ENCODE measurements at regions not wholly inside any gene's neighbourhood (a gene's known extent, or its start where the extent isn't known, plus 50 kb on each side); places are given as distances from the start of the nearest gene placed in this dataset.
A peak's percentile ranks its signal among the peaks of the same experiment; 100 is the strongest.

GRCh38 chr4:147094238-147094637, 148.6 kb upstream of the TTC29 start:
- TF ChIP-seq, protein P1, sequence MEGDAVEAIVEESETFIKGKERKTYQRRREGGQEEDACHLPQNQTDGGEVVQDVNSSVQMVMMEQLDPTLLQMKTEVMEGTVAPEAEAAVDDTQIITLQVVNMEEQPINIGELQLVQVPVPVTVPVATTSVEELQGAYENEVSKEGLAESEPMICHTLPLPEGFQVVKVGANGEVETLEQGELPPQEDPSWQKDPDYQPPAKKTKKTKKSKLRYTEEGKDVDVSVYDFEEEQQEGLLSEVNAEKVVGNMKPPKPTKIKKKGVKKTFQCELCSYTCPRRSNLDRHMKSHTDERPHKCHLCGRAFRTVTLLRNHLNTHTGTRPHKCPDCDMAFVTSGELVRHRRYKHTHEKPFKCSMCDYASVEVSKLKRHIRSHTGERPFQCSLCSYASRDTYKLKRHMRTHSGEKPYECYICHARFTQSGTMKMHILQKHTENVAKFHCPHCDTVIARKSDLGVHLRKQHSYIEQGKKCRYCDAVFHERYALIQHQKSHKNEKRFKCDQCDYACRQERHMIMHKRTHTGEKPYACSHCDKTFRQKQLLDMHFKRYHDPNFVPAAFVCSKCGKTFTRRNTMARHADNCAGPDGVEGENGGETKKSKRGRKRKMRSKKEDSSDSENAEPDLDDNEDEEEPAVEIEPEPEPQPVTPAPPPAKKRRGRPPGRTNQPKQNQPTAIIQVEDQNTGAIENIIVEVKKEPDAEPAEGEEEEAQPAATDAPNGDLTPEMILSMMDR (IDR thresholded peaks at IDR 0.05; ENCODE audit: low read depth, low read length): peak; percentile 53
- Histone ChIP-seq H3K27ac (no peak overlapping the region), H3K27me3 (ENCODE audit: insufficient read depth, low read depth, severe bottlenecking) (no peaks in the 10 kb centered on the region), H3K4me3 (ENCODE audit: low read depth, low read length) (no peak overlapping the region), H3K36me3 (no peaks in the 10 kb centered on the region), H3K9me3 (ENCODE audit: severe bottlenecking) (no peaks in the 10 kb centered on the region)
- peak; percentile 29 for DNase-seq

GRCh38 chr4:147096667-147097604, 151.3 kb upstream of the TTC29 start:
- Histone ChIP-seq H3K27me3 (ENCODE audit: insufficient read depth, low read depth, severe bottlenecking) (no peaks in the 10 kb centered on the region), H3K27ac (no peak overlapping the region), H3K9me3 (ENCODE audit: severe bottlenecking) (no peaks in the 10 kb centered on the region), H3K36me3 (no peaks in the 10 kb centered on the region), H3K4me3 (ENCODE audit: low read depth, low read length) (no peak overlapping the region)
- DNase-seq: no peak
- TF ChIP-seq, protein P1 (IDR thresholded peaks at IDR 0.05; ENCODE audit: low read depth, low read length): peak; percentile 29; the same call in 1 of the 2 replicates

- Histone ChIP-seq H3K27ac (no peak overlapping the region), H3K9me3 (ENCODE audit: severe bottlenecking) (no peaks in the 10 kb centered on the region), H3K4me3 (ENCODE audit: low read depth, low read length) (no peak overlapping the region), H3K27me3 (ENCODE audit: insufficient read depth, low read depth, severe bottlenecking) (no peaks in the 10 kb centered on the region), H3K36me3 (no peaks in the 10 kb centered on the region)
- no peak for DNase-seq
- TF ChIP-seq, protein P1 (IDR thresholded peaks at IDR 0.05; ENCODE audit: low read depth, low read length): no peak
These were observed 156.0 kb upstream of the TTC29 start for GRCh38 chr4:147101678-147102077.

DNA sequence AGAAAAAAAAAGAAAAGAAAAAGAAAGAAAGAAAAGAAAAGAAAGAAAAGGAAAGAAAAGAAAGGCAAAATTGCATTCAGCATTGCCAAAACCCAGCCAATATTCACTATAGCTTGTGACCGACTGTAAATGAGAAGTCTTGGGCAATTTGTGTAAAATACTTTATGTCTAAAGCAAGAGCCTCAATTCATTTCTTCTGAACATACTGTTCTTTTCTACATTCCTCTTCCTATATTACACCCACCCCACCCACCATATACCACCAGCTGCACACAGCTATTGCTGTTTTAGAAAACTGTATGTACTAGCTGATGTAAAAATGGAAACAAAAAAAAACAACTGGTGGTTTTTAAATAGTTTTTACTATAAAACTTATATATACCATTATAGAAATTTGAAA, 156.9 kb upstream of the TTC29 start:
- Histone ChIP-seq H3K27me3 (ENCODE audit: insufficient read depth, low read depth, severe bottlenecking) (no peaks in the 10 kb centered on the region), H3K27ac (no peak overlapping the region), H3K9me3 (ENCODE audit: severe bottlenecking) (no peaks in the 10 kb centered on the region), H3K36me3 (no peaks in the 10 kb centered on the region), H3K4me3 (ENCODE audit: low read depth, low read length) (no peak overlapping the region)
- DNase-seq: no peak
- TF ChIP-seq, protein P1 (IDR thresholded peaks at IDR 0.05; ENCODE audit: low read depth, low read length): no peak

- H3K27ac ChIP-seq: no peak overlapping the region
These were observed 157.8 kb upstream of the TTC29 start for GRCh38 chr4:147103403-147103946.

More at GRCh38 chr4:147103403-147103946, 157.8 kb upstream of the TTC29 start:
- no peaks in the 10 kb centered on the region for H3K36me3 ChIP-seq
- no peak for DNase-seq
- no peaks in the 10 kb centered on the region for H3K9me3 ChIP-seq (ENCODE audit: severe bottlenecking)
- TF ChIP-seq, protein P1 (IDR thresholded peaks at IDR 0.05; ENCODE audit: low read depth, low read length): no peak
- H3K27me3 ChIP-seq (ENCODE audit: insufficient read depth, low read depth, severe bottlenecking): no peaks in the 10 kb centered on the region
- no peak overlapping the region for H3K4me3 ChIP-seq (ENCODE audit: low read depth, low read length)
